Gastroesophageal sphincter (tissue), 3 donors: ENCODE measurements at regions not wholly inside any gene's neighbourhood (a gene's known extent, or its start where the extent isn't known, plus 50 kb on each side); places are given as distances from the start of the nearest gene placed in this dataset.

Experiments used
- EP300 ChIP-seq: sonication (generic); formaldehyde crosslinking; IDR thresholded peaks from one replicate; pipeline ENCODE4 v1.6.1; 2017; ENCODE audit warnings: antibody characterized with exemption, mild to moderate bottlenecking
- POLR2AphosphoS5 ChIP-seq: sonication (generic); formaldehyde crosslinking; IDR thresholded peaks from one replicate; pipeline ENCODE4 v1.6.1; 2017; ENCODE audit warnings: antibody characterized with exemption
- TF ChIP-seq, protein P1 (sequence below), 4 experiments: fragments of 200-600 bp in 2 of 4; fragments of 450-650 bp in 2 of 4; sonication (generic) in 1 of 4; IDR thresholded peaks; one replicate each; pipeline ENCODE4 v1.5.1; 2017 to 2019; ENCODE audit warnings: antibody characterized with exemption in 4 of 4, mild to moderate bottlenecking in 2 of 4, moderate library complexity in 2 of 4

GRCh38 chr1:199851439-199852140, 175.9 kb upstream of the NR5A2 start:
- TF ChIP-seq, protein P1, sequence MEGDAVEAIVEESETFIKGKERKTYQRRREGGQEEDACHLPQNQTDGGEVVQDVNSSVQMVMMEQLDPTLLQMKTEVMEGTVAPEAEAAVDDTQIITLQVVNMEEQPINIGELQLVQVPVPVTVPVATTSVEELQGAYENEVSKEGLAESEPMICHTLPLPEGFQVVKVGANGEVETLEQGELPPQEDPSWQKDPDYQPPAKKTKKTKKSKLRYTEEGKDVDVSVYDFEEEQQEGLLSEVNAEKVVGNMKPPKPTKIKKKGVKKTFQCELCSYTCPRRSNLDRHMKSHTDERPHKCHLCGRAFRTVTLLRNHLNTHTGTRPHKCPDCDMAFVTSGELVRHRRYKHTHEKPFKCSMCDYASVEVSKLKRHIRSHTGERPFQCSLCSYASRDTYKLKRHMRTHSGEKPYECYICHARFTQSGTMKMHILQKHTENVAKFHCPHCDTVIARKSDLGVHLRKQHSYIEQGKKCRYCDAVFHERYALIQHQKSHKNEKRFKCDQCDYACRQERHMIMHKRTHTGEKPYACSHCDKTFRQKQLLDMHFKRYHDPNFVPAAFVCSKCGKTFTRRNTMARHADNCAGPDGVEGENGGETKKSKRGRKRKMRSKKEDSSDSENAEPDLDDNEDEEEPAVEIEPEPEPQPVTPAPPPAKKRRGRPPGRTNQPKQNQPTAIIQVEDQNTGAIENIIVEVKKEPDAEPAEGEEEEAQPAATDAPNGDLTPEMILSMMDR (IDR thresholded peaks at IDR 0.05), result no peak
- no peak for TF ChIP-seq EP300
- no peak for TF ChIP-seq POLR2AphosphoS5
